Mesenchymal stem cell (in vitro differentiated cells and primary cell): ENCODE measurements at regions not wholly inside any gene's neighbourhood (a gene's known extent, or its start where the extent isn't known, plus 50 kb on each side); places are given as distances from the start of the nearest gene placed in this dataset.
"Not testable (repeated sequence)": the region's sequence is repeated elsewhere in the genome, so short reads cannot be mapped to it uniquely, and the experiment has no call there.

Experiments used
- DNase-seq: peaks from one replicate; pipeline ENCODE4 v3.0.0-alpha.2; 2013
- H2AFZ ChIP-seq: one replicate; pipeline ENCODE4 v1.6.1; 2013; ENCODE audit warnings: low read depth, mild to moderate bottlenecking, control low read depth, inconsistent platforms, low read length, moderate library complexity
- H2AK5ac ChIP-seq: 2 replicates; pipeline ENCODE4 v1.6.1; 2013; ENCODE audit warnings: low read length, moderate library complexity, mild to moderate bottlenecking, inconsistent platforms; ENCODE audit not compliant: severe bottlenecking
- H2BK120ac ChIP-seq: one replicate; pipeline ENCODE4 v1.6.1; 2013; ENCODE audit warnings: low read depth, mild to moderate bottlenecking, inconsistent platforms, low read length, moderate library complexity
- H2BK12ac ChIP-seq, 2 experiments: one replicate each; pipeline ENCODE4 v1.6.1; 2013; ENCODE audit warnings: inconsistent platforms in 2 of 2, low read length in 2 of 2, mild to moderate bottlenecking in 2 of 2, moderate library complexity in 2 of 2, control low read depth in 1 of 2
- H2BK15ac ChIP-seq: one replicate; pipeline ENCODE4 v1.6.1; 2013; ENCODE audit warnings: mild to moderate bottlenecking, low read depth, inconsistent platforms; ENCODE audit not compliant: poor library complexity, severe bottlenecking
- H2BK5ac ChIP-seq: 2 replicates; pipeline ENCODE4 v1.6.1; 2013; ENCODE audit warnings: low read depth, mild to moderate bottlenecking, low read length, control low read depth, inconsistent platforms; ENCODE audit not compliant: poor library complexity, severe bottlenecking
- H3K14ac ChIP-seq, 2 experiments: one replicate each; pipeline ENCODE4 v1.6.1; 2013; ENCODE audit warnings: inconsistent platforms in 2 of 2, low read length in 2 of 2, control low read depth in 1 of 2, mild to moderate bottlenecking in 1 of 2, moderate library complexity in 1 of 2
- H3K18ac ChIP-seq, 2 experiments: one replicate each; pipeline ENCODE4 v1.6.1; 2013; ENCODE audit warnings: inconsistent platforms in 2 of 2, low read length in 2 of 2, control low read depth in 1 of 2, low read depth in 1 of 2, mild to moderate bottlenecking in 1 of 2
- H3K23ac ChIP-seq, 2 experiments: one replicate each; pipeline ENCODE4 v1.6.1; 2013; ENCODE audit warnings: inconsistent platforms in 2 of 2, low read length in 2 of 2, mild to moderate bottlenecking in 2 of 2, moderate library complexity in 2 of 2, control low read depth in 1 of 2
- H3K27ac ChIP-seq: 2 replicates; pipeline ENCODE4 v1.5.1; 2013; ENCODE audit warnings: mild to moderate bottlenecking, moderate library complexity, low read length, control low read depth, inconsistent platforms; ENCODE audit not compliant: poor library complexity, severe bottlenecking
- H3K27me3 ChIP-seq, 2 experiments: 2 replicates each; pipeline versions ENCODE4 v1.6.1 to v1.7.0; 2013; ENCODE audit warnings: low read length in 2 of 2, mild to moderate bottlenecking in 2 of 2, moderate library complexity in 2 of 2, control low read depth in 1 of 2, inconsistent platforms in 1 of 2; ENCODE audit not compliant: control insufficient read depth in 1 of 2, insufficient read depth in 1 of 2
- H3K36me3 ChIP-seq, 2 experiments: 2 replicates each; pipeline versions ENCODE4 v1.6.1 to v1.7.0; 2013; ENCODE audit warnings: low read length in 2 of 2, control low read depth in 1 of 2, inconsistent platforms in 1 of 2, low read depth in 1 of 2, mild to moderate bottlenecking in 1 of 2; ENCODE audit not compliant: insufficient read depth in 2 of 2, control insufficient read depth in 1 of 2
- H3K4ac ChIP-seq, 2 experiments: one replicate each; pipeline ENCODE4 v1.6.1; 2013; ENCODE audit warnings: inconsistent platforms in 2 of 2, low read length in 2 of 2, mild to moderate bottlenecking in 2 of 2, moderate library complexity in 2 of 2, control low read depth in 1 of 2, low read depth in 1 of 2
- H3K4me1 ChIP-seq: 2 replicates; pipeline ENCODE4 v1.6.1; 2013; ENCODE audit warnings: low read depth, low read length, control low read depth; ENCODE audit not compliant: control insufficient read depth, insufficient read depth
- H3K4me2 ChIP-seq: 2 replicates; pipeline ENCODE4 v1.6.1; 2013; ENCODE audit warnings: low read length, mild to moderate bottlenecking, inconsistent platforms; ENCODE audit not compliant: poor library complexity, severe bottlenecking
- H3K4me3 ChIP-seq, 2 experiments: 2 replicates each; pipeline versions ENCODE4 v1.5.1 to v1.7.0; 2013; ENCODE audit warnings: low read length in 2 of 2, mild to moderate bottlenecking in 2 of 2, control low read depth in 1 of 2, low read depth in 1 of 2; ENCODE audit not compliant: insufficient read depth in 1 of 2
- H3K79me1 ChIP-seq: replicated peaks from 2 replicates; pipeline ENCODE4 v1.6.1; 2013; ENCODE audit warnings: mild to moderate bottlenecking, control low read depth, low read length, inconsistent platforms; ENCODE audit not compliant: poor library complexity, severe bottlenecking
- H3K9ac ChIP-seq: 2 replicates; pipeline ENCODE4 v1.7.0; 2013; ENCODE audit warnings: mild to moderate bottlenecking, low read length, moderate library complexity
- H3K9me3 ChIP-seq: 2 replicates; pipeline ENCODE4 v1.7.0; 2013; ENCODE audit warnings: mild to moderate bottlenecking, low read length; ENCODE audit not compliant: control insufficient read depth
- H4K8ac ChIP-seq: one replicate; pipeline ENCODE4 v1.6.1; 2013; ENCODE audit warnings: inconsistent platforms, mild to moderate bottlenecking, low read length, moderate library complexity
- H4K91ac ChIP-seq: one replicate; pipeline ENCODE4 v1.6.1; 2013; ENCODE audit warnings: mild to moderate bottlenecking, low read length, inconsistent platforms
- WGBS: methylation state at CpG from one replicate; pipeline ENCODE4 v1.1.7; 2013; ENCODE audit warnings: mixed read lengths; 5-methylcytosine and 5-hydroxymethylcytosine counted together

DNA sequence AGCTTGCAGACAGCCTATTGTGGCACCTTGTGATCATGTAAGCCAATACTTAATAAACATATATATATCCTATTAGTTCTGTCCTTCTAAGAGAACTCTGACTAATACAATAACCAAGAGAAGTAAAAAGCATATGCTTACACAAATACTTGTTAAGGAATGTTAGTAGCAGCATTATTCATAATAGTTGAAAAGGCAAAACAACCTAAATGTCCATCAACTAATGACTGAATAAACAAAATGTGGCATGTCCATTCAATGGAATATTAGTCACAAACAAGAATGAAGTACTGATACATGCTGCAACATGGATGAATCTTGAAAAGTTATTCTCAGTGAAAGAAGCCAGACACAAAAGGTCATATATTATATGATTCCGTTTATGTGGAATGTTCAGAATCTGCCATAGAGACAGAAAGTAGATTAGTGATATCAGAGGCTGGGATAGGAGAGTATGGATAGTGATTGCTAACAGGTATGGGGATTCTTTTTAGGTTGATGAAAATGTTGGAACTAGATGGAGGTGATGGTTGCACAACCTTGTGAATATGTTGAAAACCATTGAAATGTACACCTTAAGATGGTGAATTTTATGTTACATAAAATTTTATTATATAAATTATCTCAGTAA, 112.5 kb upstream of the UNC5B start:
- H3K23ac ChIP-seq: no peak overlapping the region
- no peak overlapping the region for H2BK120ac ChIP-seq

DNA sequence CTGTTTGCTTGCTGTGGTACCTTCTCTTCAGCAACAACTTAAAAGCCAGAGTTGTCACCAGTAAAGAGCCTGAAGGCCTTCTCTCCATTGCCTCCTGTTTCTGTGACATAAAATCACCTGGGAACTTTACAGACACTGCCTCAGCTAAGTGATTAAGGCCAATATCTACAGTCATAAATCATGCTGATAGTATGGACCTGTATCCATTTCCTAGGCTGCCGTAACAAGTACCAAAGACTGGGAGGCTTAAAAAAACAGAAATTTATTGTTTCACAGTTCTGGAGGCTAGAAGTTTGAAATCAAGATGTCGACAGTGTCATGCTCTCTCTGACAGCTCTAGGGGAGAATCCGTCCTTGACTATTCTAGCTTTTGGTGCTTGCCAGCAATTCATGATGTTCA, 108.4 kb upstream of the UNC5B start:
- WGBS: 80% methylated on average over 3 of the region's 3 CpGs
- H3K9me3 ChIP-seq: no peaks in the 10 kb centered on the region
- H2BK12ac ChIP-seq: no peak overlapping the region
- no peak overlapping the region for H2AK5ac ChIP-seq
- no peak overlapping the region for H2BK15ac ChIP-seq
- H2BK120ac ChIP-seq: no peak overlapping the region
- H3K23ac ChIP-seq: no peak overlapping the region
- no peak overlapping the region for H2AFZ ChIP-seq
- DNase-seq: no peak
- no peak overlapping the region for H3K9ac ChIP-seq
- H3K4me3 ChIP-seq: no peak overlapping the region
- no peaks in the 10 kb centered on the region for H3K36me3 ChIP-seq
- H3K4me1 ChIP-seq: no peaks in the 10 kb centered on the region
- H3K14ac ChIP-seq: peak overlapping the region in 1 of 2 experiments; percentile 64
- H3K79me1 ChIP-seq: no peaks in the 10 kb centered on the region
- H3K4me2 ChIP-seq: no peak overlapping the region
- H4K91ac ChIP-seq: no peak overlapping the region
- no peak overlapping the region for H3K18ac ChIP-seq
- H3K27ac ChIP-seq: no peak overlapping the region
- no peak overlapping the region for H3K4ac ChIP-seq
- H4K8ac ChIP-seq: no peak overlapping the region
- H3K27me3 ChIP-seq: peaks cover 0 to 32% of the 10 kb centered on the region in 2 experiments
- H2BK5ac ChIP-seq: no peak overlapping the region

More for the DNA sequence above, 112.5 kb upstream of the UNC5B start:
- DNase-seq: no peak
- Histone ChIP-seq H2AK5ac (no peak overlapping the region), H2BK15ac (no peak overlapping the region), H3K9ac (no peak overlapping the region), H3K9me3 (no peaks in the 10 kb centered on the region), H3K27ac (no peak overlapping the region), H3K4me3 (no peak overlapping the region), H3K18ac (no peak overlapping the region), H4K8ac (no peak overlapping the region), H3K14ac (no peak overlapping the region), H2BK5ac (no peak overlapping the region), H3K4me1 (no peaks in the 10 kb centered on the region), H3K79me1 (no peaks in the 10 kb centered on the region), H2AFZ (no peak overlapping the region), H2BK12ac (no peak overlapping the region), H3K4ac (no peak overlapping the region), H3K36me3 (no peaks in the 10 kb centered on the region), H4K91ac (no peak overlapping the region), H3K4me2 (no peak overlapping the region), H3K27me3 (peaks cover 0 to 39% of the 10 kb centered on the region in 2 experiments)
- WGBS: 80% methylated on average over 1 of the region's 1 CpG

DNA sequence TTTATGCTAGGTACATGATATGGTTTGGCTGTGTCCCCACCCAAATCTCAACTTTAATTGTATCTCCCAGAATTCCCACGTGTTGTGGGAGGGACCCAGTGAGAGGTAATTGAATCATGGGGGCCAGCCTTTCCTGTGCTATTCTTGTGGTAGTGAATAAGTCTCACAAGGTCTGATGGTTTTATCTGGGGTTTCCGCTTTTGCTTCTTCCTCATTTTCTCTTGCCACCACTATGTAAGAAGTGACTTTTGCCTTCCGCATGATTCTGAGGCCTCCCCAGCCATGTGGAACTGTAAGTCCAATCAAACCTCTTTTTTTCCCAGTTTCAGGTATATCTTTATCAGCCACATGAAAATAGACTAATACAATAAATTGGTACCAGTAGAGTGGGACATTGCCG, 106.2 kb upstream of the UNC5B start:
- H2AK5ac ChIP-seq, H3K9ac ChIP-seq, H3K4me2 ChIP-seq, H3K4me1 ChIP-seq, H2AFZ ChIP-seq, H2BK12ac ChIP-seq, H3K4ac ChIP-seq, H3K79me1 ChIP-seq, H4K8ac ChIP-seq, H3K14ac ChIP-seq, H3K4me3 ChIP-seq, H2BK5ac ChIP-seq, H2BK120ac ChIP-seq, H3K23ac ChIP-seq, H3K9me3 ChIP-seq, H3K36me3 ChIP-seq, H2BK15ac ChIP-seq, H3K27ac ChIP-seq, DNase-seq, H3K18ac ChIP-seq, H4K91ac ChIP-seq: not testable (repeated sequence)
- H3K27me3 ChIP-seq: peaks cover 0 to 19% of the 10 kb centered on the region in 2 experiments
- 96% methylated on average over 3 of the region's 4 CpGs for WGBS

DNA sequence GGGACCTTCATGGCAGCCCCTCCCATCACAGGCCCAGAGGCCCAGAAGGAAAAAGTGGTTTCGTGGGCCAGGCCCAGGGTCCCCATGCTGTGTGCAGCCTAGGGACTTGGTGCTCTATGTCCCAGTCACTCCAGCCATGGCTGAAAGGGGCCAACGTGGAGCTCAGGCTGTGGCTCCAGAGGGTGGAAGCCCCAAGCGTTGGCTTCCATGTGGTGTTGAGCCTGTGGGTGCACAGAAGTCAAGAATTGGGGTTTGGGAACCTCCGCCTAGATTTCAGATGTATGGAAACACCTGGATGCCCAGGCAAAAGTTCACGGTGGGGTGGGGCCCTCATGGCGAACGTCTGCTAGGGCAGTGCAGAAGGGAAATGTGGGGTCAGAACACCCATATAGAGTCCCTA, 105.3 kb upstream of the UNC5B start:
- WGBS: 71% methylated on average over 7 of the region's 7 CpGs
- not testable (repeated sequence) for H3K4me1 ChIP-seq, H3K36me3 ChIP-seq, H2BK15ac ChIP-seq, H2AFZ ChIP-seq, H2BK120ac ChIP-seq, H2BK12ac ChIP-seq, H3K4me2 ChIP-seq, H3K9ac ChIP-seq, H3K79me1 ChIP-seq, H3K23ac ChIP-seq, H2AK5ac ChIP-seq, H3K14ac ChIP-seq, H3K9me3 ChIP-seq, H4K91ac ChIP-seq, H3K4me3 ChIP-seq, DNase-seq, H3K27ac ChIP-seq, H2BK5ac ChIP-seq, H4K8ac ChIP-seq, H3K18ac ChIP-seq, H3K4ac ChIP-seq
- H3K27me3 ChIP-seq: peaks cover 0 to 17% of the 10 kb centered on the region in 2 experiments
